Dendritic cell treated with granulocyte-macrophage colony-stimulating factor and Interleukin-4, amounts not matched to agents 40 ng/mL and 50 ng/mL, for 4 days (primary cell): ENCODE measurements at regions not wholly inside any gene's neighbourhood (a gene's known extent, or its start where the extent isn't known, plus 50 kb on each side); places are given as distances from the start of the nearest gene placed in this dataset.
"Not testable (repeated sequence)": the region's sequence is repeated elsewhere in the genome, so short reads cannot be mapped to it uniquely, and the experiment has no call there.

Experiments
- H3K27ac Mint-ChIP-seq: one replicate; pipeline ENCODE4 v1.8.0; 2022; ENCODE audit warnings: mild to moderate bottlenecking, mixed read lengths
- H3K27me3 Mint-ChIP-seq: one replicate; pipeline ENCODE4 v1.8.0; 2022; ENCODE audit warnings: mild to moderate bottlenecking, mixed read lengths
- H3K36me3 Mint-ChIP-seq: one replicate; pipeline ENCODE4 v1.8.0; 2022; ENCODE audit warnings: low read depth, mixed read lengths
- H3K4me1 Mint-ChIP-seq: one replicate; pipeline ENCODE4 v1.8.0; 2022; ENCODE audit warnings: low read depth, mixed read lengths
- H3K4me3 Mint-ChIP-seq: one replicate; pipeline ENCODE4 v1.8.0; 2022; ENCODE audit warnings: mild to moderate bottlenecking, moderate library complexity, mixed read lengths
- H3K9me3 Mint-ChIP-seq: one replicate; pipeline ENCODE4 v1.8.0; 2022; ENCODE audit warnings: mixed read lengths
- intact Hi-C: fragments of 100-400 bp; cut with micrococcal nuclease; formaldehyde crosslinking; loops from one replicate; pipeline ENCODE4 v1.15.0; 2022

DNA sequence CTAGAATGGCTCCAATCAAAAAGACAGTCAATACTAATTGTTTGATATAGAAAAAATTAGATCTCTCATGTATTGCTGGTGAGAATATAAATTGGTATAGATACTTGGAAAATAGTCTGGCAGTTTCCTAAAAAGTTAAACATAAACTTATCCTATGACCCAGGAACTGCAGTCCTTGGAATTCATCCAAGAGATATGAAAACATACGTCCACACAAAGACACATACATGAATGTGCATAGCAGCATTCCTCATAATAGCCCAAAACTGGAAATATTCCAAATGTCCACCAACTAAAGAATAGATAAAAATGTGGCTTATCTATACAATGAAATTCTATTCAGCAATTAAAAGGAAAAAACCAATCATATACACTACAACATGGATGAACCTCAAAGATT is 128.4 kb downstream of the ZFAND4 start:
- no peak overlapping the region for H3K27ac Mint-ChIP-seq
- H3K36me3 Mint-ChIP-seq = peaks cover 20% of the 10 kb centered on the region
- no peaks in the 10 kb centered on the region for H3K9me3 Mint-ChIP-seq
- no peak overlapping the region for H3K4me3 Mint-ChIP-seq
- intact Hi-C loops = no loop called here
- peaks cover 15% of the 10 kb centered on the region for H3K4me1 Mint-ChIP-seq
- H3K27me3 Mint-ChIP-seq = no peaks in the 10 kb centered on the region

DNA sequence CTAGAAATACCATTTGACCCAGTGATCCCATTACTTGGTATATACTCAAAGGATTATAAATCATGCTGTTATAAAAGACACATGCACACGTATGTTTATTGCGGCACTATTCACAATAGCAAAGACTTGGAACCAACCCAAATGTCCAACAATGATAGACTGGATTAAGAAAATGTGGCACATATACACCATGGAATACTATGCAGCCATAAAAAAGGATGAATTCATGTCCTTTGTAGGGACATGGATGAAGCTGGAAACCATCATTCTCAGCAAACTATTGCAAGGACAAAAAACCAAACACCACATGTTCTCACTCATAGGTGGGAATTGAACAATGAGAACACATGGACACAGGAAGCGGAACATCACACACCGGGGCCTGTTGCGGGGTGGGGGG is 131.5 kb downstream of the ZFAND4 start:
- intact Hi-C loops, H3K27me3 Mint-ChIP-seq, H3K36me3 Mint-ChIP-seq, H3K9me3 Mint-ChIP-seq, H3K27ac Mint-ChIP-seq, H3K4me3 Mint-ChIP-seq: not testable (repeated sequence)
- H3K4me1 Mint-ChIP-seq = peaks cover 23% of the 10 kb centered on the region

DNA sequence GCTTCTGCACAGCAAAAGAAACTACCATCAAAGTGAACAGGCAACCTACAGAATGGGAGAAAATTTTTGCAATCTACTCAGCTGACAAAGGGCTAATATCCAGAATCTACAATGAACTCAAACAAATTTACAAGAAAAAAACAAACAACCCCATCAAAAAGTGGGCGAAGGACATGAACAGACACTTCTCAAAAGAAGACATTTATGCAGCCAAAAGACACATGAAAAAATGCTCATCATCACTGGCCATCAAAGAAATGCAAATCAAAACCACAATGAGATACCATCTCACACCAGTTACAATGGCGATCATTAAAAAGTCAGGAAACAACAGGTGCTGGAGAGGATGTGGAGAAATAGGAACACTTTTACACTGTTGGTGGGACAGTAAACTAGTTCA is 132.0 kb downstream of the ZFAND4 start:
- H3K4me3 Mint-ChIP-seq, intact Hi-C loops, H3K27ac Mint-ChIP-seq, H3K36me3 Mint-ChIP-seq, H3K27me3 Mint-ChIP-seq, H3K9me3 Mint-ChIP-seq: not testable (repeated sequence)
- H3K4me1 Mint-ChIP-seq = peaks cover 23% of the 10 kb centered on the region

DNA sequence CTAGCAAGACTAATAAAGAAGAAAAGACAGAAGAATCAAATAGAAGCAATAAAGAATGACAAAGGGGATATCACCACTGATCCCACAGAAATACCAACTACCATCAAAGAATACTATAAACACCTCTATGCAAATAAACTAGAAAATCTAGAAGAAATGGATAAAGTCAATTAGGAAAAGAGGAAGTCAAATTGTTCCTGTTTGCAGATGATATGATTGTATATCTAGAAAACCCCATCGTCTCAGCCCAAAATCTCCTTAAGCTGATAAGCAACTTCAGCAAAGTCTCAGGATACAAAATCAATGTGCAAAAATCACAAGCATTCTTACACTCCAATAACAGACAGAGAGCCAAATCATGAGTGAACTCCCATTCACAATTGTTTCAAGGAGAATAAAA is 133.0 kb downstream of the ZFAND4 start:
- peaks cover 19% of the 10 kb centered on the region for H3K4me1 Mint-ChIP-seq
- H3K36me3 Mint-ChIP-seq, intact Hi-C loops, H3K27ac Mint-ChIP-seq, H3K27me3 Mint-ChIP-seq, H3K9me3 Mint-ChIP-seq, H3K4me3 Mint-ChIP-seq: not testable (repeated sequence)

DNA sequence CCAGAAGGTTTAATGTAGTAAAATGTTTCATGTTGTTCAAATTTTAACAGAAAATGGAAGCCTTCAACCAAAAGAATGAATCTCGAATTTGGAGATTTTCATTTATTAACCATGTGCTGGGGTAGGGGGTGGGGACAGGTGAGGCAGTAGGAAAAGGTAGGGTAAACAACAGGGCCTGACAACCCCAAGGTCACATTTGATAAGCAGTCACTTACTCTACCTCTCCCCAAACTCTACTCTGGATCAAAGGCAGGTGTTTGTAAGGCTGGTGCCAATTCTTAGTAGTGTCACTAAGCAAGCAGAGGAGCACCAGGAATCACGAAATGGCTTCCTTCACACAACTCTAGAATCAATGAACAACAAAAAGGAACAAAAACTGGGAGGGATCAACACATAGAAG is 138.0 kb downstream of the ZFAND4 start:
- H3K27me3 Mint-ChIP-seq = no peaks in the 10 kb centered on the region
- peaks cover 25% of the 10 kb centered on the region for H3K36me3 Mint-ChIP-seq
- intact Hi-C loops = no loop called here

DNA sequence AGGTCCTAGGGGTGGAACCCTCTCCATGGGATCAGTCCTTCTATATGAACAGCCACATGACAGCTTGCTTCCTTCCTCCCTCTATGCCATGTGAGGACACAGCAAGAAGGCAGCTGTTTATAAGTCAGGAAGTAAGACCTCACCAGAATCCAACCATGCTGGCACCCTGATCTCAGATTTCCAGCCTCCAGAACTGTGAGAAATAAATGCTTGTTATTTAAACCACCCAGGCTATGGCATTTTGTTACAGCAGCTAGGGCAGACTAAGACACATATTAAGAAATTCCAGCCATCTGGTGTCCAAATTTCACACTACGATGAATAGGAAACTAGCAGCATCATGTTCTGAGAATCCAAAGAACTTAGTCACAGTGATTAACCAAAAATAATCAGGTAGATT is 140.1 kb downstream of the ZFAND4 start:
- Mint-ChIP-seq H3K27me3 (no peaks in the 10 kb centered on the region), H3K36me3 (peaks cover 35% of the 10 kb centered on the region), H3K4me3 (no peak overlapping the region), H3K9me3 (no peaks in the 10 kb centered on the region), H3K4me1 (peaks cover 6% of the 10 kb centered on the region), H3K27ac (no peak overlapping the region)
- intact Hi-C loops = no loop called here

More for the DNA sequence above, 138.0 kb downstream of the ZFAND4 start:
- Mint-ChIP-seq H3K27ac (no peak overlapping the region), H3K4me1 (peaks cover 17% of the 10 kb centered on the region), H3K9me3 (no peaks in the 10 kb centered on the region), H3K4me3 (no peak overlapping the region)

DNA sequence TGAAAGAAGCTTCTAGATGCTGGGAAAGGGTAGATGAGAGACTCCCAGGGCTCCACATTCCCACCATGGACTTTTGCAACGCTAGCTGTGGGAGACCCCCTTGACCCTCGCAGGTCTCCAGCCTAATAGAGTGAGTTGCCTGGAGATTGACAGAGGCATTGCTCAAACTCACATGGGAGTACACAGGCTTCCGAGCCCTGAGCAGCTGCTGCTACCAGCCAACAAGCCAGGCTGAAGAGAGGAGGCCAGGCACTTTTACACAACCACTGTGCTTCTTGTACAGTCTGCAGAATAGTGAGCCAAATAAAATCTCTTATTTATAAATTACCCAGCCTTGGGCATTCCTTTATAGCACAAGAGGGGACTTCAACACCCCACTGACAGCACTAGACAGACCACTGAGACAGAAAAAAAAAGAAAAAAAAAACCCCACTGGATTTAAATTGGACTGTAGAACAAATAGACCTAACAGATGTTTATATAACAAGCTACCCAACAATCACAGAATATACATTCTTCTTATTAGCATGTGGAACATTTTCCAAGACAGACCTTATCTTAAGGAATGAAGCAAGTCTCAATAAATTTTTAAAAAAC is 146.2 kb downstream of the ZFAND4 start:
- Mint-ChIP-seq H3K36me3 (peaks cover 29% of the 10 kb centered on the region), H3K27ac (no peak overlapping the region), H3K27me3 (no peaks in the 10 kb centered on the region), H3K9me3 (no peaks in the 10 kb centered on the region), H3K4me3 (no peak overlapping the region), H3K4me1 (no peaks in the 10 kb centered on the region)
- intact Hi-C loops = loop anchor here (5.0 kb wide), 1 partner anchor 44 kb away; no protein-coding TSS in a partner anchor

DNA sequence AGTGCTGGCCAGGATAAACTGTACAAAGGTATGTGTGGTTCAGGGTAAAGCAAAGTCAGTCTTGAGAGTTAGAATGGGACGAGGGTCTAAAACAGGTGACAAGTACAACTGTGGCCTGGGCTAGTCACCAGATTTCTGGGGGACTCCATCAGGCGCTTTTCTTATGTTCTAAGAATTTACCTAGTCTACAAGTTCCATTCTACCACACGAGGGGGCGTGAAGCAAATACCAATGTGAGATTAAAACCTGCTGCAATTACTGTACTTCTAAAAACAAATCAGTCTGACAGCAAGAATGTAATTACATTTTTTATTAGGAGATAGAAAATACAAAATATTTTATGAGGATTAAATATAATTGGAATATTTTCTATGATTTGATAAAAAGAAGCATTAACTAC is 146.5 kb downstream of the ALOX5 start:
- Mint-ChIP-seq H3K4me3 (no peak overlapping the region), H3K4me1 (peaks cover 7% of the 10 kb centered on the region), H3K27ac (no peak overlapping the region), H3K9me3 (no peaks in the 10 kb centered on the region), H3K27me3 (no peaks in the 10 kb centered on the region), H3K36me3 (peaks cover 2% of the 10 kb centered on the region)
- intact Hi-C loops = no loop called here

DNA sequence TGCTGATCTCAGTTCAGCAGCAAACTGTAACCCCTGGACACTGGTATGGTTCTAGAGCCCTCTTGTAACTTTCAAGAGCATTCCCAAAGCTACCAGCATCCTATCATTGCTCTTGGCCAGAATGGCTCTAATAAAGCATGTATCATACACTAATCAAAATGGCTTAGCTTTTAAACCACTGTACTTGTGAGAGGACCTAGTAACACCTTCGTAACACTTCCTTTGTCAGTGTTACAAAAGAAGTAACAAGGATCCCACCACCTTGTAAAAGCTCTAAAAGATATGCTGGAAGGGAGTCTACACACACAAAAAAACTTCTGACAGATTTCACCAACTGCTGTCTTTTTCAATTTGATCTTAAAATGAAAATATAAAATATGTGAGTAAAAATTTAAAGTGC is 144.7 kb downstream of the ALOX5 start:
- H3K4me3 Mint-ChIP-seq = no peak overlapping the region
- no peaks in the 10 kb centered on the region for H3K9me3 Mint-ChIP-seq
- no peaks in the 10 kb centered on the region for H3K36me3 Mint-ChIP-seq
- H3K27ac Mint-ChIP-seq = no peak overlapping the region
- peaks cover 18% of the 10 kb centered on the region for H3K4me1 Mint-ChIP-seq
- intact Hi-C loops = no loop called here
- H3K27me3 Mint-ChIP-seq = no peaks in the 10 kb centered on the region

DNA sequence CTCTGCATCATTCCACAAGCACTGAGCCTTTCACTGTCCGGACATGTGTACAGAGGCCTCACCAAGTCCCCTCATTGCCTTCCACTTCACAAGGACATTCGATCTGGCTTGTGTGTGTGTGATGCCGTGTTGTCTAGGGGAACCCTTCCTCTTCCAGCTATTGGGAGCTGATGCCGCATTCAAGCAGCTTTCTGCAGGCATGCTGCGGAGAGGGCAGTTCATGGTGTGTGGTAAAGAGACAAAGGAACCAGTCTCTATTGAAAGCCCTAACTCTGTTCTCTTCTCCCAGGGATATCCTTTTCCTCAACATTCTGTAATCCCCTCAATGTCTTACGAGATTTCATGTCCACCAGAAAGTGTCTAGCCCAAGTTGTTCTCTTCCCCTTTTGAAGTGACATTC is 141.6 kb downstream of the ALOX5 start:
- Mint-ChIP-seq H3K4me3 (no peak overlapping the region), H3K9me3 (no peaks in the 10 kb centered on the region), H3K36me3 (no peaks in the 10 kb centered on the region), H3K27me3 (no peaks in the 10 kb centered on the region), H3K4me1 (peaks cover 18% of the 10 kb centered on the region), H3K27ac (no peak overlapping the region)
- intact Hi-C loops = no loop called here

DNA sequence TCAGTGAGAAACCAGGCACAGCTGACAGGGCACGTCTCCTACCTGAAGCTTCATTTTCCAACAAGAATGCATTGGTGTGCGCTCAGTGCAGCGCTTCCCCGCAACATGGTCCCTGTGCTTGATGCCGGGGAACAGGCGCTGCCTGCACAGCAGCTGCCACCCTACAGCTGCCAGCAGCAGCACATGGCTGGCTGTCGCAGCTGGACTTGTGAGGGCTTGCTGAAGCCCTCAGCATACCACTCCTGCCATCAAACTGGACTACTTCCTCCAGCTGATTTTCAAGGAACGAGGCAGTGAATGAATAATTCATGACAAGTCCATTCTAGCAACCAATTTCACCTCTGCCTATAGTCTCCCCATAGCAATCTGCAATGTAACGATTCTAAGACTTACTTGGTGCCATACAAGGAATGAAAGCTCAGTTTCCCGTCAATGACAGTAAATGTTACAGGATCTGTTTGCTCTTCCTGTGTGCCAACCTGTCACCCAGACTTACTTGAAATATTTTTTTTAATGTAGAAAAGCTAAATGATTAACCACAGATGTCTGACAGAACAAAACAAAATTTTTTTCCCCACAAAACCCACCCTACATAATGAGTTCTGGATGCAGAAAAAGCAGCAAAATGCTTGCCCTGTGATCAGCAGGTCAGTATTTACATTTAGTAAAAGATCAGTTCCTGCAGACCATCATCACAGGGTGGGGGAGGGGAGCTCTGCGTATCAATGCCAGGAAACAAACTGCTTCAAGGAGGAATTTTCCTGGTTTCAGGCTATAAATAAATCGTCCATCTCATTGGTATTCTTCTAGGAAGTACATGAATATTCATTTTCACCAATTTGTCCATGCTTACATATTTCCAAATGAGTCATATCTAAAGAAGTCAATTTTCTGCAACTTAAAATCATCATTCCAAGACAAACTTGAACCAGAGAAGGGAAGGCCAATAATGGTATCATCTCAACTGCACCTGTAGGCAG is 140.6 kb downstream of the ALOX5 start:
- Mint-ChIP-seq H3K4me1 (peaks cover 22% of the 10 kb centered on the region), H3K4me3 (no peak overlapping the region), H3K27ac (no peak overlapping the region), H3K9me3 (no peaks in the 10 kb centered on the region), H3K36me3 (no peaks in the 10 kb centered on the region), H3K27me3 (no peaks in the 10 kb centered on the region)
- intact Hi-C loops = no loop called here

DNA sequence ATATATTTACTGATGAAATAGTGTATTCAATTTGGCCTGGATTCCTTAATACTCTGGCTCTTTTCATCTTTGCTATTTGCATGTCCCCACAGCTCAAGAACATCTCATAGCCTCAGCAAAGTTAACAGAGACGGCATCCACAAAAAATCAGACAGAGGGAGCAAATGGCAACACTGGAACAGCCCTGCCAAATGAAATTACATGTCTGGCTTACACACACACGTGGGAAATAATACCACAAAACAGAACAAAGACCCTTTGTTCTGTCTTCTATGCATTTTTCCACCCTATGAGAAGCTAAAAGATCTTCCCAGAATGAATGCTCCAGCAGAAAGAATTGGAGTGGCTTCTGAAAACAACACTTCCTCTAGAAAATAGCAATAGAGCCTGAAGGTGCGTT is 139.5 kb downstream of the ALOX5 start:
- Mint-ChIP-seq H3K4me3 (no peak overlapping the region), H3K9me3 (no peaks in the 10 kb centered on the region), H3K4me1 (peaks cover 22% of the 10 kb centered on the region), H3K27me3 (no peaks in the 10 kb centered on the region), H3K27ac (no peak overlapping the region), H3K36me3 (no peaks in the 10 kb centered on the region)
- intact Hi-C loops = no loop called here

DNA sequence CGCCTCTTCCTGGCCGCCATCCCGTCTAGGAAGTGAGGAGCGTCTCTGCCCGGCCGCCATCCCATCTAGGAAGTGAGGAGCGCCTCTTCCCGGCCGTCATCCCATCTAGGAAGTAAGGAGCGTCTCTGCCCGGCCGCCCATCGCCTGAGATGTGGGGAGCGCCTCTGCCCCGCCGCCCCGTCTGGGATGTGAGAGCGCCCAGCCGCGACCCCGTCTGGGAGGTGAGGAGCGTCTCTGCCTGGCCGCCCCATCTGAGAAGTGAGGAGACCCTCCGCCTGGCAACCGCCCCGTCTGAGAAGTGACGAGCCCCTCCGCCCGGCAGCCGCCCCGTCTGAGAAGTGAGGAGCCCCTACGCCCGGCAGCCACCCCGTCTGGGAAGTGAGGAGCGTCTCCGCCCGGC is 137.9 kb downstream of the ALOX5 start:
- H3K27me3 Mint-ChIP-seq, H3K36me3 Mint-ChIP-seq, intact Hi-C loops, H3K4me3 Mint-ChIP-seq, H3K9me3 Mint-ChIP-seq, H3K27ac Mint-ChIP-seq: not testable (repeated sequence)
- H3K4me1 Mint-ChIP-seq = peaks cover 22% of the 10 kb centered on the region

DNA sequence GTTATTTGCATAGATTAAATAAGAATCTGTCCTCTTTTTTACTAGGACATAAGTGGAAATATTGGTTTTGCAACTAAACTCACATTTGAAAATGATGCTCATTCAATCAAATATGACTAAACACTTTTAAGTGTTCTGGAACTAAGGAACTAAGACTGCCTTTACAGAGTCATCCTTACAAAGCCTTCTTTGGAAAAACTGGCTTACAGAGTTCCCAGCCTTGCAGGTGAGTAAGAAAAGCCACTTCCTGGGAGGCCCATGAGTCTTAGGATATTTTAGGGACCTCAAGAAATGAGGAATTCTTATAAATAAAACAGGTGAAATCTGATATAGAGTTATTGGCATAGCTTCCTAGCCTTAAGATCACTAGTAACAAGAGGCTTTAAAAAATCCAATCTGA is 135.5 kb downstream of the ALOX5 start:
- intact Hi-C loops = no loop called here
- Mint-ChIP-seq H3K27ac (no peak overlapping the region), H3K36me3 (no peaks in the 10 kb centered on the region), H3K9me3 (no peaks in the 10 kb centered on the region), H3K4me3 (no peak overlapping the region), H3K4me1 (peaks cover 10% of the 10 kb centered on the region), H3K27me3 (no peaks in the 10 kb centered on the region)
